MM.1S (cell line): ENCODE measurements at regions not wholly inside any gene's neighbourhood (a gene's known extent, or its start where the extent isn't known, plus 50 kb on each side); places are given as distances from the start of the nearest gene placed in this dataset.

Experiments used
- DNase-seq: peaks from one replicate; pipeline ENCODE4 v3.0.0-alpha.2; 2015
- H2AFZ ChIP-seq: fragments of 300-600 bp; sonication (generic); 2 replicates; pipeline ENCODE4 v1.6.0; 2016; ENCODE audit warnings: antibody characterized with exemption, low read length
- H3F3A ChIP-seq: fragments of 300-600 bp; sonication (generic); 2 replicates; pipeline ENCODE4 v1.6.1; 2016; ENCODE audit warnings: mild to moderate bottlenecking, antibody characterized with exemption, low read length, moderate library complexity, mixed read lengths; ENCODE audit not compliant: insufficient read depth
- H3K27ac ChIP-seq: fragments of 300-600 bp; sonication (generic); 2 replicates; pipeline ENCODE4 v1.5.1; 2016; ENCODE audit warnings: mild to moderate bottlenecking, low read length
- H3K27me3 ChIP-seq: fragments of 300-600 bp; sonication (generic); replicated peaks from 2 replicates; pipeline ENCODE4 v1.6.0; 2016; ENCODE audit warnings: low read length; ENCODE audit not compliant: insufficient read depth
- H3K36me3 ChIP-seq: fragments of 300-600 bp; sonication (generic); replicated peaks from 2 replicates; pipeline ENCODE4 v1.6.1; 2016; ENCODE audit warnings: mild to moderate bottlenecking, low read length, mixed read lengths; ENCODE audit not compliant: insufficient read depth
- H3K4me1 ChIP-seq: fragments of 300-600 bp; sonication (generic); 2 replicates; pipeline ENCODE4 v1.6.1; 2016; ENCODE audit warnings: low read length, mixed read lengths
- H3K4me2 ChIP-seq: fragments of 300-600 bp; sonication (generic); 2 replicates; pipeline ENCODE4 v1.6.0; 2016; ENCODE audit warnings: low read depth, low read length
- H3K4me3 ChIP-seq: fragments of 300-600 bp; sonication (generic); 2 replicates; pipeline ENCODE4 v1.5.1; 2016; ENCODE audit warnings: low read length, mixed read lengths
- H3K79me2 ChIP-seq: fragments of 300-600 bp; sonication (generic); 2 replicates; pipeline ENCODE4 v1.6.1; 2016; ENCODE audit warnings: mixed run types, low read length, mixed read lengths
- H3K9ac ChIP-seq: fragments of 300-600 bp; sonication (generic); 2 replicates; pipeline ENCODE4 v1.6.1; 2016; ENCODE audit warnings: low read length, mixed read lengths
- H3K9me2 ChIP-seq: fragments of 300-600 bp; sonication (generic); replicated peaks from 2 replicates; pipeline ENCODE4 v1.6.1; 2016; ENCODE audit warnings: mild to moderate bottlenecking, low read length, mixed read lengths; ENCODE audit not compliant: insufficient read depth
- H3K9me3 ChIP-seq: fragments of 300-600 bp; sonication (generic); replicated peaks from 2 replicates; pipeline ENCODE4 v1.6.1; 2016; ENCODE audit warnings: mild to moderate bottlenecking, low read length, mixed read lengths; ENCODE audit not compliant: insufficient read depth
- H4K20me1 ChIP-seq: fragments of 300-600 bp; sonication (generic); 2 replicates; pipeline ENCODE4 v1.6.1; 2016; ENCODE audit warnings: mild to moderate bottlenecking, low read length, moderate library complexity, mixed read lengths; ENCODE audit not compliant: insufficient read depth
- CTCF ChIP-seq: fragments of 300-600 bp; sonication (generic); IDR thresholded peaks from 2 replicates; pipeline ENCODE4 v1.5.1; 2016; ENCODE audit warnings: antibody characterized with exemption, low read length, mixed read lengths
- EZH2 ChIP-seq: fragments of 300-600 bp; sonication (generic); optimal IDR thresholded peaks from 2 replicates; pipeline ENCODE3; 2017; ENCODE audit warnings: low read depth, mild to moderate bottlenecking, antibody characterized with exemption, low read length, mixed read lengths
- EZH2phosphoT487 ChIP-seq: fragments of 300-600 bp; sonication (generic); IDR thresholded peaks from 2 replicates; pipeline ENCODE4 v1.6.1; 2018; ENCODE audit warnings: antibody characterized with exemption, low read length

GRCh38 chr13:31413516-31413915, 213.7 kb downstream of the B3GLCT start:
- Histone ChIP-seq H3K9me2 (no peaks in the 10 kb centered on the region), H3K4me1 (no peaks in the 10 kb centered on the region), H3K79me2 (no peaks in the 10 kb centered on the region), H3K4me2 (no peak overlapping the region), H3K27ac (no peak overlapping the region), H3K4me3 (no peak overlapping the region), H3K36me3 (no peaks in the 10 kb centered on the region), H3K9ac (no peak overlapping the region), H3F3A (no peaks in the 10 kb centered on the region), H3K9me3 (no peaks in the 10 kb centered on the region), H2AFZ (no peak overlapping the region), H3K27me3 (no peaks in the 10 kb centered on the region), H4K20me1 (no peaks in the 10 kb centered on the region)
- DNase-seq: no peak
- TF ChIP-seq EZH2phosphoT487: no peak
- TF ChIP-seq CTCF: no peak
- no peak for TF ChIP-seq EZH2

- Histone ChIP-seq H4K20me1 (no peaks in the 10 kb centered on the region), H3K27ac (no peak overlapping the region), H3K4me2 (no peak overlapping the region), H3K36me3 (no peaks in the 10 kb centered on the region), H3F3A (no peaks in the 10 kb centered on the region), H3K27me3 (no peaks in the 10 kb centered on the region), H3K9ac (no peak overlapping the region), H2AFZ (no peak overlapping the region), H3K79me2 (no peaks in the 10 kb centered on the region), H3K4me3 (no peak overlapping the region), H3K4me1 (no peaks in the 10 kb centered on the region), H3K9me3 (no peaks in the 10 kb centered on the region), H3K9me2 (no peaks in the 10 kb centered on the region)
- no peak for DNase-seq
- no peak for TF ChIP-seq EZH2phosphoT487
- TF ChIP-seq EZH2: no peak
- no peak for TF ChIP-seq CTCF
Observed at GRCh38 chr13:31416066-31416465, 216.3 kb downstream of the B3GLCT start.

- Histone ChIP-seq H3K9me3 (no peaks in the 10 kb centered on the region), H3K36me3 (no peaks in the 10 kb centered on the region), H3K27ac (no peak overlapping the region), H2AFZ (no peak overlapping the region), H3K9me2 (no peaks in the 10 kb centered on the region), H3K9ac (no peak overlapping the region), H3K4me2 (no peak overlapping the region), H3K79me2 (no peaks in the 10 kb centered on the region), H3F3A (no peaks in the 10 kb centered on the region), H3K4me1 (no peaks in the 10 kb centered on the region), H4K20me1 (no peaks in the 10 kb centered on the region), H3K4me3 (no peak overlapping the region), H3K27me3 (no peaks in the 10 kb centered on the region)
- no peak for DNase-seq
- TF ChIP-seq CTCF (no peak), EZH2phosphoT487 (no peak), EZH2 (no peak)
Observed at GRCh38 chr13:31418186-31418585, 218.4 kb downstream of the B3GLCT start.
